ACHN (cell line): ENCODE measurements at regions not wholly inside any gene's neighbourhood (a gene's known extent, or its start where the extent isn't known, plus 50 kb on each side); places are given as distances from the start of the nearest gene placed in this dataset.
A peak's percentile ranks its signal among the peaks of the same experiment; 100 is the strongest.
"Not testable (repeated sequence)": the region's sequence is repeated elsewhere in the genome, so short reads cannot be mapped to it uniquely, and the experiment has no call there.

ENCODE experiments used
- DNase-seq: peaks from one replicate; pipeline ENCODE4 v3.0.0-alpha.2; 2015
- in situ Hi-C: cut with HindIII; loops from 2 replicates; pipeline ENCODE4 v1.10.0; 2017; ENCODE audit warnings: low sequenced_read_pairs, low pct_ligation_motif_present, low pct_unique_long_range_greater_than_20kb

DNA sequence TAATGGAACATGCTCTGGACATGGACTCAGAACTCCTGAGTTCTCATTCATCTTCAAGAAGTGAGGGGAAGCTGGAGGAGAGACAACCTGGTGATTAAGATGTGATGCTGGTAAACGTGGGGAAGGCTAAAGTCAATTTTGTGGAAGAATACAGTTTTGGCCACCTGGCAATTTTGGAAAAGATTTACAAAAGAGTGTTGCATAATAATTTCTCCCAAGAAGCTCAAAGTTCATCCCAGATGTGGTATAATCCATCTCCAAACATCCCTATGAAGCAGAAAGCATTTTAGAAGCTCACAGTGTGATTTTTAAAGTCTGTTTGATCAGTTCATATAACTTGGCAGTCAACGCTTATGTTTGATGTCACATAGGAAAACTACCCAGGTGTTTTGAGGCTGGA lies 208.7 kb downstream of the LMX1A start:
- in situ Hi-C loops: no loop called here
- no peak for DNase-seq

DNA sequence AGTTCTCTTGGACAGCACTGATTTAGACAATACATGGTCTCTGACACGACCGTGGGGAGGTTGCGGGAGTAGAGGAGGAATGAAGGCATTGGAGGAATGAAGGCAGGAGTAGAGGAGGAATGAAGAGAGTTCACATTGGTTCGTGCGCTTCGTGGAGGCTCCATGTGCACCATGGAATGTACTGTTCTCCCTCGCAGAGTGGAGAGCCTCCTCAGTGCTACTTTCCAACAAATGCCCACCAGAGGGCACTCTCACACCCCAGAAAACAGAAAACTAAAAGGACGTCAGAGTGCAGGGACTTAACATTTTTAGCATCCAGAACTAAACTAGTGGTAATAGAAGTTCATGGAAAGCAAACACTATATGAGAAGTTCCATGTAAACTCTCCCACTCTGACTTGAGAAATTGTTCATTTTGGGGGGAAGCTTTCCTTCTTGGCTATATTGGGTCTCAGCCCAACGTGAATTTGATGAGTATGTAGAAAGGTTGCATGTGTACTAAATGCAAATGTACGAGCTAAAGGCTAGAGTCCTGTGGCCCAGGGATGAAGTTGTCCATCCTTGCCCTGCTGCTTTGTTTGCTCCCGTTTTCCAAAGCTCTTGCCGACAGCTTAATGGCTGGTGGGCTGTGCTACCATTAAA lies 211.6 kb downstream of the LMX1A start:
- DNase-seq: peak; percentile 54
- in situ Hi-C loops: no loop called here

GRCh38 chr1:165143437-165144065 lies 213.0 kb downstream of the LMX1A start:
- peak; percentile 34 for DNase-seq
- in situ Hi-C loops: no loop called here

- in situ Hi-C loops: no loop called here
- DNase-seq: no peak
Measured at GRCh38 chr1:165138960-165139359, 217.6 kb downstream of the LMX1A start.

GRCh38 chr1:165137551-165138316 lies 218.8 kb downstream of the LMX1A start:
- in situ Hi-C loops: no loop called here
- no peak for DNase-seq

DNA sequence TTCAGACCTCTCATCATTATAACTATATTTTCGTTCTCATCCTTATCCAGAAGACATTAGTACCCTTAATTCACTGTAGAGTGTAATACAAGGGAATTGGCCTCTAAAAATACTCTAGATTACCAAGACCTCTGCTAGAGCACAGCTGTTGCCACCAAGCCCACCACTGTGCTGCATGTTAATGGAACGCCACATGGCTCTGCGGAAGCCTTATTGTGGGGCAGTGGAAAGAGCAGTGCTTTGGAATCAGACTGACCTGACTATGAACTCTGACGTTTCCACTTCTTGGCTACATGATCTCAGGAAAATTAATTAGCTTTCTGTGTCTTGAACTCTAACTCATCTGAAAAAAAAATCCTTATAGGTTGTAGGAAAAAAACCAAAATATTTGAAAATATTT lies 222.1 kb downstream of the LMX1A start:
- in situ Hi-C loops: no loop called here

GRCh38 chr1:165129568-165130164 lies 226.8 kb downstream of the LMX1A start:
- DNase-seq: peak; percentile 76
- in situ Hi-C loops: no loop called here

More for the DNA sequence above, 222.1 kb downstream of the LMX1A start:
- DNase-seq: no peak

GRCh38 chr1:165124772-165125171 lies 231.7 kb downstream of the LMX1A start:
- no peak for DNase-seq
- in situ Hi-C loops: no loop called here

GRCh38 chr1:165119086-165119485 lies 237.4 kb downstream of the LMX1A start:
- no peak for DNase-seq
- in situ Hi-C loops: no loop called here

DNA sequence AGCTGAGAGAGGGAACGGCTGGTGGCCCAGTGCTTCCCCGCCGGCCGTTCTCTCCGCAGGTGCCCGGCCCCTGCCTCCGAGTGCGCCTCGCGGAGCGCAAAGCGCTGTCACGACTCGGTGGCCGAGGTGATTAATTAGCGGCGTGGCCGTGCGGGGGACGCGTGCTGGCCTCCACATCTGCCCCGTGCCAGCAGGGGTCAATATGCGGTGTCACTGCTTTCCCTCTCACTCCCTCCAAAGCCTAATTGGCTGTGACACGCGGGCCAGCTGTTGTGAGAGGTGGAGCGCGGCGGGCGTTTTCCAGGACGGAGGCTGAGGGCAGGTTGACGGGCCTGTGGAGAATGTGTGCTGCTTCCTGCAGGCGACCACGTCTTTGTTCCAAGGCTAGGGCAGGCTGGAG lies 239.0 kb downstream of the LMX1A start:
- no peak for DNase-seq
- in situ Hi-C loops: no loop called here

GRCh38 chr1:165116732-165117131 lies 239.8 kb downstream of the LMX1A start:
- in situ Hi-C loops: no loop called here
- peak; percentile 93 for DNase-seq

GRCh38 chr1:165116171-165116570 lies 240.3 kb downstream of the LMX1A start:
- in situ Hi-C loops: no loop called here
- DNase-seq: no peak

DNA sequence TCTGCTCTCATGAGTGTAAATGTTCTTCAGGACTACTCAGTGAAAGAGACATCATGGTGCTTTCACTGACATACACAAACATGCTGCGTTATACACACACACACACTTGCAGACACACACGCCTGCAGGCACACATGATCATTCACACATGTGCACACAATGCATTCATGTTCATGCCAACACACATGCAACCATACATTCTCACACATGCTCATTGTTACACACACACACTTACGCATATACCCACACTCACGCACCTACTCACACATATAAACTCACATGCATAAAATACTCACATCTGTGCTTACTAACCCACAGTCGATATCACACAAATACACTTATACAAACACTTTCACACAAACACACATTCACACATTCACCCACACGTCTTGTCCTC lies 241.6 kb downstream of the LMX1A start:
- in situ Hi-C loops: no loop called here
- DNase-seq: no peak

- in situ Hi-C loops: no loop called here
- peak; percentile 76 for DNase-seq
Measured at GRCh38 chr1:165114022-165114888, 242.3 kb downstream of the LMX1A start.

GRCh38 chr1:165112260-165112659 lies 244.3 kb downstream of the LMX1A start:
- no peak for DNase-seq
- in situ Hi-C loops: no loop called here

DNA sequence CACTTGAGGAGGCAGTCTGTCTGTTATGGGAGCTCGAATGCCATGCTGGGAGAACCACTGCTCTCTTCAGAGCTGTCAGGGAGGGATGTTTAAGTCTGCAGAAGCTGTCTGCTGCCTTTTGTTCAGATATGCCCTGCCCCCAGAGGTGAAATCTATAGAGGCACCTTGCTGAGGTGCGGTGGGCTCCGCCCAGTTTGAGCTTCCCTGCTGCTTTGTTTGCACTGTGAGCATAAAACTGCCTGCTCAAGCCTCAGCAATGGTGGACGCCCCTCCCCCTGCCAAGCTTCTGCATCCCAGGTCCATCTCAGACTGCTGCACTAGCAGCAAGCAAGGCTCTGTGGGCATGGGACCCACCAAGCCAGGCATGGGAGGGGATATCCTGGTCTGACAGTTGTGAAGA lies 247.5 kb downstream of the LMX1A start:
- no peak for DNase-seq
- in situ Hi-C loops: no loop called here

GRCh38 chr1:165092542-165093162 lies 263.9 kb downstream of the LMX1A start:
- DNase-seq, in situ Hi-C loops: not testable (repeated sequence)

GRCh38 chr1:165080253-165080896 lies 276.1 kb downstream of the LMX1A start:
- in situ Hi-C loops: no loop called here
- no peak for DNase-seq
